ENCODE measurements at regions not wholly inside any gene's neighbourhood (a gene's known extent, or its start where the extent isn't known, plus 50 kb on each side); places are given as distances from the start of the nearest gene placed in this dataset.

- no peak for DNase-seq
Measured at GRCh38 chr11:130645164-130645842, 196.9 kb downstream of the ADAMTS15 start.

DNA sequence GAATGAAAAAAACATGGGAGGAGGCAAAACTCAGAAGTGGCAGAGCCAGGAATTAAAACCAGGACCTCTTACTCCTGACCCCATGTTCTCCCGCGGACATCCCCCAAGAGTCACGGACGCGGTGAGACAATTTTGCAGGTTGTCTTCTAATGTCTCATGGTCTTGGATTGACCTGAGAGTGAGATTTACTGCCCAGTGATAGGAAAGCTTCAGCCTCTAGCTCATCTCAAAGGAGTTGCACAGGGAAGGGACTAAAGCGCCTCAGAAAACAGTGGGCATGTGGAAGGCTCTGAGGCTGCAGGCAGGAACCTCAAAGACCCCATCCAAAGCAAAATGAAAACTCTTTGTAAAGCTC, 197.4 kb downstream of the ADAMTS15 start:
- DNase-seq: no peak

GRCh38 chr11:130646881-130647280, 198.4 kb downstream of the ADAMTS15 start:
- no peak for DNase-seq

GRCh38 chr11:130647371-130647770, 198.9 kb downstream of the ADAMTS15 start:
- DNase-seq: no peak

- no peak for DNase-seq
Measured at GRCh38 chr11:130649801-130650200, 201.4 kb downstream of the ADAMTS15 start.

- no peak for DNase-seq
Measured at GRCh38 chr11:130650456-130651030, 202.1 kb downstream of the ADAMTS15 start.

DNA sequence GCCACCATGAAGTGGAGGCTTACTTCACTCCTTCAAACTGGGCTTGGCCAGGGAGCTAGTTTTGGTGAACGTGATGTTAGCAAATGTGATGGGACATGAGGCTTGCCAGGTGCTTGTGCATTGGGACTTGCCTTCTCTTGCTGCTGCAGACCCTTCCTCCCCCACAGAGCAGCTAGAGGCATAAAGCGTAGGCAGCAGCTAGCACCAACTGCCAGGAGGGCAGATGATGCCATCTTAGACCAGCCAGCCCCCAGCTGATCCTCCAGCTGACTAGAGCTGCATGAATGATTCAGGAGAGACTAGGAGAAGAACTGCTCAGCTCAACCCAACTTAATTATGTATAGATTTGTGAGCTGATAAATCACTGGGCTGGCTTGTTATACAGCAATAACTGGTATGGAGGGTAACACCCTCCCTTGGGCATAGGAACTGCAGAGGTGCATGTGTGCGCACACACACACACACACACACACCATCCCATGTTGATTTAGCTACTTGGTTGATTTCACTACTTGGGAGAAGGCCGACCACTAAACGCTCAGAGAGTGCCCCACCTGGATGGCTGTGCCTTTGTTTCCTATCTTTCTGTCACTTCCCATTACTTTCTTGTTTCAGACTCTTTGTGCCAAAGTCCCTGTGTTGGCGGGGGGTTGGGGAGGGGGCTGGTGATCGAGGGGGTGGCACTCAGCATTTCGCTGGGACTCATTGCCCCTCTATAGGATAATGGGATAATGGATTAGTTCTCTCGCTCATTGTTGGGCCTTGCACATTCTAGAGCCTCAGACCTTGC, 202.8 kb downstream of the ADAMTS15 start:
- DNase-seq: no peak

- no peak for DNase-seq
Measured at GRCh38 chr11:130652671-130653335, 204.4 kb downstream of the ADAMTS15 start.

GRCh38 chr11:130653838-130654636, 205.6 kb downstream of the ADAMTS15 start:
- DNase-seq: no peak

GRCh38 chr11:130655300-130655699, 206.9 kb downstream of the ADAMTS15 start:
- DNase-seq: no peak

DNA sequence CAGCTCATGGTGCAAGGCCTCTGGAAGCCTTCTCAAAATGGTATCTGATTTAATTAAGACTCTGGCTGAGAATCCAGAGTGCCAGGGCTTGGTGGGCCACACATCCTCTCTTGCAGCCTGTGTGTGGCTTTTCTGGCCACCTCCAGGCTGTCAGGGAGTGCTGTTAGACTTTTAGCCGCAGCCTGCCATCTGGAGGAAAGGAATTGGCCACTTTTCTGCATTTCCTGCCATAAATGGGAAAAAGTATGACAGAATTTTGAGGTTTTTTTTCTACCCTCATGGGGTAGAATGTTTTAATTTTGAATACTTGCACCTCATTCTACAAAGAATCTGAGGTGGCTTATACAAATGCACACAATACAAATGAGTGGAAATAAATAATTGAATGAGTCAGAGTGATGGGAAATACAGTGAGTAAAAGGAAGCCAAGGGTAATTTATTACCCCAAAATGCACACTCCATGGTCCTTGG, 218.4 kb downstream of the ADAMTS15 start:
- no peak for DNase-seq

DNA sequence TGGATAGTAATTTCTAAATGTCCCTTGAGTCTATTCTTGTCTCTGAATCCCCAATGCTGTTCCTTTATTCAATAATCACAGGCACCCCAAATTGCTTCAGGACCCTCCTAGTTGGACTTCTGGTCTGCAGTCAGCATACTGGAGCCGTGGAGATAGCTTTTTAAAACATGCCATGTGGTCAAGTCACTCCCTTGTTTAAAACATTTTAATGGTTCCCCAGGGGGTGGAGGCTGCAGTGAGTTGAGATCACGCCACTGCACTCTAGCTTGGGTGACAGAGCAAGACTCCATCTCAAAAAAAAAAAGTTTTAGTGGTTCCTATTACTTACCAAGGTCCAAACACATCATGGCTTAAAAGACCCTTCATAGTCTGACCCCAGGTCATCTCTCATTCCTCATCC, 220.3 kb downstream of the ADAMTS15 start:
- DNase-seq: no peak

GRCh38 chr11:130670200-130670599, 221.8 kb downstream of the ADAMTS15 start:
- DNase-seq: no peak

GRCh38 chr11:130671801-130672700, 223.6 kb downstream of the ADAMTS15 start:
- no peak for DNase-seq

- no peak for DNase-seq
Measured at GRCh38 chr11:130672911-130673310, 224.5 kb downstream of the ADAMTS15 start.

DNA sequence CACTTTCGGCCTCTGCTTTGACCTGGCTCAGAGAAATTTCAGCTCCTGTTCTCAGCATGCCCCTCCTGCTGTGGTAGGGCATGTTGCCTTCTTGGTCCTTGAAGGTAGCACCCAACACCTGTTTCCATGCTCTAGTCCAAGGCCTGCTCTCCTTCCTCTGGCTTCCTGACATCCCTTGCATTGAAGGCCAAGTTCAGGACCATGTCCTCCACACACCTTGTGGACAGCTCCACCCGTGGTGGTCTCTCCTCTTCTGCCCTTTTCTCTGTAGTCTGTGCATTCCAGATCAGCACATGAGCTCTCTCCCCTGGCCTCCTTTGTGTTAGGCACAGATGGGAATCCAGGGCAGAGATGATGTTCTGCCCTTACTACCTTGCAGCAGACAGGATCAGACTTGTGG, 225.3 kb downstream of the ADAMTS15 start:
- no peak for DNase-seq

GRCh38 chr11:130674686-130675308, 226.4 kb downstream of the ADAMTS15 start:
- DNase-seq: no peak

GRCh38 chr11:130675371-130675821, 227.0 kb downstream of the ADAMTS15 start:
- no peak for DNase-seq

- DNase-seq: no peak
Measured at GRCh38 chr11:130675917-130676316, 227.5 kb downstream of the ADAMTS15 start.

- no peak for DNase-seq
Measured at GRCh38 chr11:130677486-130678153, 229.2 kb downstream of the ADAMTS15 start.
